K562 (cell line): ENCODE measurements at regions not wholly inside any gene's neighbourhood (a gene's known extent, or its start where the extent isn't known, plus 50 kb on each side); places are given as distances from the start of the nearest gene placed in this dataset.

ENCODE experiments used
- ATAC-seq: fragments of 200-7000 bp; cut with Tn5 transposase; 3 replicates; pipeline ENCODE4 v1.9.1; 2020; ENCODE audit warnings: moderate library complexity
- BruUV-seq: library from RNA; stranded (reverse); fragments of 400-500 nt; replicated peaks from 2 replicates; lab custom pipeline; 2021; lab: Mats Ljungman, UMichigan
- CTCF ChIA-PET: fragments of 300-600 bp; formaldehyde crosslinking; extraction: SDS; loops from one replicate; lab custom pipeline; 2021; ENCODE audit warnings: low intra/inter-chr PET ratio; lab: Yijun Ruan, JAX
- POLR2A ChIA-PET: fragments of 300-600, 350-650 bp; sonication (Branson Sonifier 250); formaldehyde crosslinking; extraction: SDS; loops from one replicate; lab custom pipeline; 2021; ENCODE audit warnings: antibody characterized with exemption, inconsistent platforms; lab: Yijun Ruan, JAX
- DNase-seq, 4 experiments: peaks; one replicate each; pipeline versions ENCODE4 v3.0.0 to v3.0.0-alpha.2; 2011 to 2018; ENCODE audit warnings: low spot score in 3 of 4, mixed read lengths in 3 of 4; ENCODE audit errors: extremely low read depth in 1 of 4
- FAIRE-seq: peaks from 2 replicates; lab custom pipeline; 2011; peaks lifted over from hg19 to GRCh38; lab: Jason Lieb, UNC
- H2AFZ ChIP-seq: 2 replicates; pipeline ENCODE4 v1.6.0; 2011; ENCODE audit warnings: low read depth, low read length, control low read depth, inconsistent platforms
- H3K27ac ChIP-seq: fragments of 200-600 bp; 3 replicates; pipeline ENCODE4 v1.8.0; 2011; ENCODE audit warnings: low read depth, mild to moderate bottlenecking, control low read depth, inconsistent platforms, low read length, moderate library complexity, mixed read lengths; ENCODE audit errors: extremely low read depth
- H3K27me3 ChIP-seq, 2 experiments: fragments of 300-600 bp in 1 of 2; 2 replicates in 1 of 2; 3 replicates in 1 of 2; pipeline versions ENCODE4 v1.6.0 to v1.8.0; 2011; ENCODE audit warnings: inconsistent platforms in 2 of 2, low read length in 2 of 2, mild to moderate bottlenecking in 1 of 2, mixed read lengths in 1 of 2, moderate library complexity in 1 of 2; ENCODE audit not compliant: control insufficient read depth in 2 of 2, insufficient read depth in 2 of 2
- H3K36me3 ChIP-seq: fragments of 300-600 bp; 3 replicates; pipeline ENCODE4 v1.8.0; 2011; ENCODE audit warnings: mild to moderate bottlenecking, low read length, inconsistent platforms; ENCODE audit not compliant: control insufficient read depth, insufficient read depth
- H3K4me1 ChIP-seq, 2 experiments: fragments of 200-600 bp in 1 of 2; replicated peaks in 1 of 2; 2 replicates in 1 of 2; 3 replicates in 1 of 2; pipeline versions ENCODE4 v1.5.1 to v1.8.0; 2011; ENCODE audit warnings: inconsistent platforms in 2 of 2, low read length in 2 of 2, mild to moderate bottlenecking in 1 of 2, mixed read lengths in 1 of 2, moderate library complexity in 1 of 2; ENCODE audit not compliant: control insufficient read depth in 2 of 2, insufficient read depth in 2 of 2
- H3K4me2 ChIP-seq: 2 replicates; pipeline ENCODE4 v1.6.1; 2011; ENCODE audit warnings: low read length, control low read depth, inconsistent platforms, mixed read lengths; ENCODE audit not compliant: insufficient read depth
- H3K4me3 ChIP-seq: fragments of 200-600 bp; sonication (generic), shearing (Covaris generic); 2 replicates; pipeline ENCODE4 v1.5.1; 2016; ENCODE audit warnings: control low read depth, inconsistent platforms
- H3K79me2 ChIP-seq: fragments of 200-600 bp; 3 replicates; pipeline ENCODE4 v1.8.0; 2011; ENCODE audit warnings: low read length, inconsistent platforms; ENCODE audit not compliant: control insufficient read depth, insufficient read depth
- H3K9ac ChIP-seq, 2 experiments: 2 replicates each; pipeline versions ENCODE4 v1.6.0 to v1.6.1; 2011; ENCODE audit warnings: low read depth in 2 of 2, low read length in 2 of 2, control low read depth in 1 of 2, inconsistent platforms in 1 of 2, mild to moderate bottlenecking in 1 of 2, mixed read lengths in 1 of 2; ENCODE audit not compliant: insufficient read depth in 1 of 2
- H3K9me1 ChIP-seq: one replicate; pipeline ENCODE4 v1.6.0; 2011; ENCODE audit warnings: inconsistent platforms, mild to moderate bottlenecking, low read length, moderate library complexity; ENCODE audit not compliant: control insufficient read depth, insufficient read depth
- H3K9me3 ChIP-seq: replicated peaks from 2 replicates; pipeline ENCODE4 v1.5.1; 2011; ENCODE audit warnings: low read depth, low read length, inconsistent platforms; ENCODE audit not compliant: control insufficient read depth, insufficient read depth
- H4K20me1 ChIP-seq: replicated peaks from 2 replicates; pipeline ENCODE4 v1.6.1; 2011; ENCODE audit warnings: low read length, inconsistent platforms, mixed read lengths; ENCODE audit not compliant: control insufficient read depth, insufficient read depth
- CEBPB ChIP-seq: fragments of 450-650 bp; IDR thresholded peaks from 2 replicates; pipeline ENCODE4 v1.6.1; 2016; ENCODE audit warnings: missing genetic modification characterization, missing compliant biosample characterization
- CEBPG ChIP-seq, 3 experiments: fragments of 200-800 bp in 1 of 3; sonication (Bioruptor generic) in 1 of 3; sonication (generic) in 1 of 3; formaldehyde crosslinking in 1 of 3; IDR thresholded peaks in 2 of 3; conservative IDR thresholded peaks in 1 of 3; 2 replicates each; pipeline versions ENCODE4 v1.6.1 to v1.8.0; 2016 to 2022; ENCODE audit warnings: missing compliant biosample characterization in 2 of 3, missing genetic modification characterization in 2 of 3, mild to moderate bottlenecking in 1 of 3, missing genetic modification reagents in 1 of 3
- HOMEZ ChIP-seq: fragments of 250-450 bp; sonication (Bioruptor Pico); IDR thresholded peaks from 2 replicates; pipeline ENCODE4 v1.4.0; 2020; ENCODE audit warnings: mild to moderate bottlenecking, moderate library complexity
- MIER1 ChIP-seq: fragments of 450-650 bp; IDR thresholded peaks from 2 replicates; pipeline ENCODE4 v1.6.1; 2016; ENCODE audit warnings: antibody characterized with exemption, mild to moderate bottlenecking, low read depth
- NUFIP1 ChIP-seq: fragments of 450-650 bp; IDR thresholded peaks from 2 replicates; pipeline ENCODE4 v1.6.1; 2018; ENCODE audit not compliant: partially characterized antibody
- SIN3A ChIP-seq, 2 experiments: fragments of 150-350 bp in 1 of 2; IDR thresholded peaks; 2 replicates each; pipeline ENCODE4 v1.6.1; 2011 to 2016; ENCODE audit warnings: borderline replicate concordance in 2 of 2, low read depth in 2 of 2, low read length in 2 of 2, mild to moderate bottlenecking in 2 of 2, moderate library complexity in 2 of 2; ENCODE audit not compliant: control insufficient read depth in 1 of 2
- WGBS: fragments of 100-300 bp; shearing (Covaris generic); methylation state at CpG from one replicate; pipeline ENCODE4 v1.1.6; 2016; ENCODE audit warnings: low coverage, mixed read lengths; ENCODE audit not compliant: insufficient coverage; ENCODE audit errors: missing lambda C conversion rate; 5-methylcytosine and 5-hydroxymethylcytosine counted together
- in situ Hi-C: fragments of 300-500 bp; cut with MboI; formaldehyde crosslinking; loops from 4 replicates; pipeline ENCODE4 v1.15.0; 2018; ENCODE audit warnings: inconsistent platforms, mixed read lengths
- intact Hi-C: fragments of 100-400 bp; cut with micrococcal nuclease; formaldehyde crosslinking; loops from 2 replicates; pipeline ENCODE4 v1.14.2; 2022

- no peak overlapping the region for H3K4me2 ChIP-seq
- H3K4me3 ChIP-seq = no peak overlapping the region
- FAIRE-seq (no peak), DNase-seq (no peak), ATAC-seq (no peak)
- H3K79me2 ChIP-seq = no peaks in the 10 kb centered on the region
- no peak overlapping the region for H3K27ac ChIP-seq
- no peaks in the 10 kb centered on the region for H3K9me1 ChIP-seq
- H3K36me3 ChIP-seq = no peaks in the 10 kb centered on the region
- BruUV-seq = no TSS peak
- intact Hi-C loops = no loop called here
- CTCF ChIA-PET = no interaction called here
- no peak for TF ChIP-seq HOMEZ (CRISPR knock-in tag)
- TF ChIP-seq CEBPB (tag) = peak; percentile 72
- no peak for TF ChIP-seq NUFIP1
- no peak for TF ChIP-seq CEBPG (CRISPR knock-in tag; IDR thresholded peaks at IDR 0.05)
- TF ChIP-seq CEBPG (tag; conservative IDR thresholded peaks at IDR 0.05 in 1 of 2, IDR thresholded peaks at IDR 0.05 in 1 of 2) = peak in 1 of 2 experiments; percentile 48; a peak in 2 of 4 replicates
- no peak for TF ChIP-seq MIER1
- TF ChIP-seq SIN3A (IDR thresholded peaks at IDR 0.05; ENCODE audit: borderline replicate concordance in 2 of 2, control insufficient read depth in 1 of 2, low read depth in 2 of 2, low read length in 2 of 2) = no peak
- no peak overlapping the region for H2AFZ ChIP-seq
- H3K4me1 ChIP-seq = no peaks in the 10 kb centered on the region
- POLR2A ChIA-PET = no interaction called here
- H3K9me3 ChIP-seq = no peaks in the 10 kb centered on the region
- no peaks in the 10 kb centered on the region for H3K27me3 ChIP-seq
- 0% methylated on average over 1 of the region's 1 CpG for WGBS
- H3K9ac ChIP-seq = no peak overlapping the region
- in situ Hi-C loops = no loop called here
- no peaks in the 10 kb centered on the region for H4K20me1 ChIP-seq
Observed at GRCh38 chr1:188218289-188218688, 1389.5 kb downstream of the PLA2G4A start.
